ENCODE measurements at regions not wholly inside any gene's neighbourhood (a gene's known extent, or its start where the extent isn't known, plus 50 kb on each side); places are given as distances from the start of the nearest gene placed in this dataset.
"Not testable (repeated sequence)": the region's sequence is repeated elsewhere in the genome, so short reads cannot be mapped to it uniquely, and the experiment has no call there.

DNA sequence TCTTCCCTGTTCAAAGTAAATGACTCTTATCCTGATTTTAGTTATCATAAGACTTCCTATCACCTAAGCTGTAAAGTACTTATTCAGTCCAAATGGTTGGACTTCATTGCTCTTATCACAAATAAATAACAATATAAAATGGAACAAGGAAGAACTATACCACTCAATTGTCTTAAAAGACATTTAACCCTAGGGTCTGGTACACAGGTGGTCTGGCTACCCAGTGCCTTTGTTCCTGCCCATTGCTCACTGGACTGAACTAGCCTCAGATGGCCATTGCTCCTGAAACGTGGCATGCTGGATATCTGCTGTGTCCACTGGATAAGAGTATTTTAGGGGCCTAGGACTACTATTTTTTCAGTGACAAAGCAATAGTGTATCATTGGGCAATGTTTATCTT is 574.3 kb upstream of the CA10 start:
- no peak for DNase-seq (ENCODE audit: low spot score)

DNA sequence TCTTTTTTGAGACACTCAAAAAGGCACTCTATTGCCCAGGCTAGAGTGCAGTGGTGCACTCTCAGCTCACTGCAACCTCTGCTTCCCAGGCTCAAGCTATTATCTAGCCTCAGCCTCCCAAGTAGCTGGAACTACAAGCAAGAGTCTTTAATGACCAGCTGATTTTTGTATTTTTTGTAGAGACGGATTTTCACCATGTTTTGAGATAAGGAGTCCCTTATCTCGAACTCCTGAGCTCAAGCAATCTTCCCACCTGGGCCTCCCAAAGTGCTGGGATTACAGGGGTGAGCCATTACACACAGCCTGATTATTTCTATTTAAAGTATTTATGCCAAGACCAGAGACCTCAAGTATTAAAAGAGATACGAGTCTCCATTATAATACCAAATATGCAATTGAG is 566.1 kb upstream of the CA10 start:
- DNase-seq (ENCODE audit: low spot score): no peak

DNA sequence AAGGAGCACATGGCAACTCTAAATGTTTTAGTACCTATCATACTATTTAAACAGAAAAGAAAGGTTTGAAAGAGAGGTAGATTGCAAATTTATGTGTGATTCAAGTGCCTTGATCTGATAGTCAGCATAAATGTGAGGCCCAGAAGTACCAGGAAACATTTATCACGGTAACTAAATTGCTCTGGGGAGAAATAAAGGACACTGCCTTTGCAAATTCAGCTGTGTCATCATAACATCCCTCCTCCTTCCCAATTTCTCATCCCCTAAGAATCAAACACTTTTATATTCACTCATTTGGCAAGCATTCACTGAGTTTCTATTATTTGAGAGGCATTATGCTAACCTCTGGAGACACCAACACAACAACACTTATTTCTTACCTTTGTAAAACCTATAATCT is 563.4 kb upstream of the CA10 start:
- DNase-seq (ENCODE audit: low spot score): no peak

DNA sequence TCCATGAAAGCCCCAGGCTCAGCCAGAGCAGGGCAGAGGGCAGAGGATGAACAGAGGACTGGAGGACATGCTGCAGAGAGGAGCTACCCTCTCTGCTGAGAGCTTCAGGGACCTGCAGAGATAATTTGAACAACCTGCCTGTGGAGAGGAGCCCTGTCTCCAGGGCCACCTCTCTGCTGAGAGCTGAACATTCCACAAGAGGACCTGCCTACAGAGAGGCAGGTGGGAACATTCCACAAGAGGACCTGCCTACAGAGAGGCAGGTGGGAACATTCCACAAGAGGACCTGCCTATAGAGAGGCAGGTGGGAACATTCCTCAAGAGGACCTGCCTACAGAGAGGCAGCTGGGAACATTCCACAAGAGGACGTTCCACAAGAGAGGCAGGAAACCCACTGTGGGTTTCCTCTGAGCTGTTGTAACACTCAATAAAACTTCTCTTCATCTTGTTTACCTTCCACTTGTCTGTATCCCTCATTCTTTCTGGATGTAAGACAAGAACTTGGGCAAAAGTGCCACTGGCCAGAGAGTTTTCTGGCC is 551.9 kb upstream of the CA10 start:
- no peak for DNase-seq (ENCODE audit: low spot score)

DNA sequence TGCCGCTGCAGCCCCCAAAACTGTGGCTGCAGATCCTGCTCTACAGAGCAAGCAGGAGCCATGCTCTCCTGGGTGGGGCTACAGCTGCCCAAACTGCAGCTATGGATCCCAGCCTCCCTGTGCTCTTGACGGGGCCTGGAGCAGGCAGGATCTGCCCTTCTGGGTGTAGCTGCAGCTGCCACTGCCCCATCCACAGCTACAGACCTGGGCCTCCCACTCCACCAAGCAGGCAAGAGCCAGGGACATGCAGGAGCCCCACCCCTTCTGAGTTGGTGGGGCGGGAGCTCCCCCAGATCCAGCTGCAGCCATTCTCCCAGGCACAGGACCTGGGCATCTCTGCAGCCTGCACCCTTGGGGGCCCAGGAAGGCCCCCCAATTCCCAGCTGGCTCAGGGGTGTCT is 551.2 kb upstream of the CA10 start:
- DNase-seq (ENCODE audit: low spot score): no peak

DNA sequence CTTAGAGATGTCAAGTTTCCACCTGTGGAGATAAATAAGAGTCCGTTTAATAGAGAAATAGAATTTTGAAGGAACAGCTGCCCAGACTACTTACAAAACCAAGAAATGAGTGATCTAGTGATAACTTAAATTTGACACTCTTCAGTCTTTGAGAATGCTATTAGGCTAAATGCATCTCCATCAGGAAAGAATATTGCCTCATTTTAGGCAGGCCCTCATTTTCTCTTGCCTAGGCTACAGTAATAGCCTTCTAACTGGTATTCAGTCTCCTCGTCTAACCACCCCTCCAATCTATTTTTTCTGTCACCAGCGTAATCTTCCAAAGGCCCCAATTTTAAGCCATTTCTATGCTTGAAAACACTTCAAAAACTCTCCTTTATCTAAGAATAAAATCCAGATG is 537.8 kb upstream of the CA10 start:
- DNase-seq (ENCODE audit: low spot score): no peak

DNA sequence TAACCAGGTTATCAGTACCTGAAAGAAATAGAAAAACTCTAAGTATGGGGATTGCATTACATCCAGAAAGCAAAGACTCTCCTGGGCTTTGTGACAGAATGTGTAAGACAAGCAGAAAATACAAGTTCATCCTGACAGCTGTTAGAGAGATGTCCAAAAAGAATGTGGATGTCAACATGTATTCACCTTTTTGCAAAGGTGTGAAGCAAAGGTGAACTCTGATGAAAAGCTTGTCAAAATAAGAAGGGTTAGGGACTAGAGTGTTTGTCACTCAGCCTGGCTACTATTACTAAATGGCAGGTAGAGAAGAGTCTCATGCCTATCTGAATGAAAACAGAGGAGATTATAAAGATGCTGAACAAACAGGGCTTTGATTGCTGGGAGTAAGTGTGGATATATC is 527.6 kb upstream of the CA10 start:
- no peak for DNase-seq (ENCODE audit: low spot score)

DNA sequence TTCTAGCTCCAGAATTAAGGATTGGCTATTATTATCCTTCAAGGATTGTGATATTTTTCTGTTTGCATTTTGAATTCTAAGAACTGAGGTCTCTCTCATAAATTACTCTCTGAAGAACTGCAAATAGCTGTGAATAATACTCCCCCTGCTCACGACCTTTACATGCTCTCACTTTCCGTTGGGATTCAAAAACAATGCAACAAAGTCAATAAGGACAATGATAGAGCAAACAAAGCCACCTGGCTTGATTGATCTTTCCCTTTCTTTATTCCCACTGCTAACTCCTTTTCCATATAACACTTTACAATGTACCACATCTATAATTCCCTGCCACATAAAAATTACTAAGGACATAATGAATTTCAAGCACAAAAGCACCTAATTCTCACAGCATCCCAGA is 523.0 kb upstream of the CA10 start:
- DNase-seq (ENCODE audit: low spot score): no peak

DNA sequence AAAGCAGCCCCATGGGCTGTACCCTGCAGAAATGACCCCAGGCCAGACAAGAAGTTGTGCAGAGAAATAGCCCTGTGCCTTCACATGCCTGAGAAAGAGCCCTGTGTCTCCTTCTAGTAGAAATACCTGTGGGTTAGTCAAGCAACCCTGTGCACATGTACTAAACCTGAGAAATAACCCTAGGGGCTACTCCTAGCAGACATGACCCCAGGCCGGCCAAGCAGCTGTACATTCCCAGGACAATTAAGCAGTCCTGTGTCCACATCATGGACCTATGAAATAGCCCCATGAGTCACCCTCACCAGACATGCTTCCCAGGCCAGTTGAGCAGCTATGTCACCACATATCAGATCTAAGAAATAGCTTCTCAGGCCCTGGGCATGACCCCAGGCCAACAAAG is 519.7 kb upstream of the CA10 start:
- no peak for DNase-seq (ENCODE audit: low spot score)

DNA sequence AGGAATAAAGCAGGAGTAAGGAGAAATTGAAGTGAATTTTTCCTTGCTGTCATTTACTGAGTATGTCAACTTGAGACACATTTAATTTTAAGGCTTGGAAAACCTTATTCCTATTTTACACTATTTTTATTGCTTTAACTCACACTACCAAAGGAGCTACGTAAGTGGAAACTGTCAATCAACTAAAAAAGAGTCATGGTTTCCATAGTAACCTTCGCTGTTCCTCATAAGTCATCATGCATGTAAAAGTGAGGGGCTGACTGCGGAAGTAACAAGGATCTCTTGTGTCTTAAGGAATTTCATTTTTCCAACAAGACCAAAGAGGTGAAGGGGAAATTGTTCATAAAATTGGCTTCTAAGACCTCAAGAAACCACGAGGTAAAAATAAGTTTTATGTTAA is 516.2 kb upstream of the CA10 start:
- no peak for DNase-seq (ENCODE audit: low spot score)

DNA sequence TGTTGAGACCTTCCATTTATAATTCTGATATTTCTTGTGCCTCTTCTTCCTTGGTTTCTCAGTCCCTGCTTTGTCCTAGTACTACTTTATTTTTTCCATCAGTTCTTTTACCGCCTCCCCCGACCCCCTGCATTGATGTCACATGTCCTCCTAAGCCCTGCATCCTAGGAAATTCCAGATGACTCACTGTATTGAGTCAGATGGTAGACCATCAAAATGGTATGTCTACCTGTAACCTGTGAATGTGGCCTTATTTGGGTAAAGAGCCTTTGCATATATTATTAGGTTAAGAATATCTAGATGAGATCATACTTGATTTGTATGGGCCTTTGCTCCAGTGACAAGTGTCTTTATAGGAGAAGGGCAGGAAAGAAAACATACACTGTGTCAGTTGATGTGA is 515.3 kb upstream of the CA10 start:
- no peak for DNase-seq (ENCODE audit: low spot score)

DNA sequence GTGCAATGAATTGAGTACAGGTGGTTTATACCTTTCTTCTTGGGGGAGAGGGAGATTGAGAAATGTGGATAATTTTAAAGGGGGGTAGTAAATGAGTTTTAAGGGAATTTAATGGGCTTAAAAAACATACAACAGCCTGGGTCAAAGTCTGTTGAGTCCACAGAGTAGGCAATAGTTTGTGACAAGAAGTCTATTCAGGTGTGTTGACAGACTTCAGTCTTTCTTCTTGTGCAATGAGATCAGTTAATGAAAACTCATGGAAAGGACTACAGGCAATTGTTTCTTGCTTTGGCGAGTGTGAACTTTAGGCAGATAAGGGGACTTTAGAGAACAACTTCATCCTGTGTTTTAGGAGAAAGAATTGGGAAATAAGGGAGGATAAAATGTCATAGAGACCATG is 507.8 kb upstream of the CA10 start:
- DNase-seq (ENCODE audit: low spot score): no peak

DNA sequence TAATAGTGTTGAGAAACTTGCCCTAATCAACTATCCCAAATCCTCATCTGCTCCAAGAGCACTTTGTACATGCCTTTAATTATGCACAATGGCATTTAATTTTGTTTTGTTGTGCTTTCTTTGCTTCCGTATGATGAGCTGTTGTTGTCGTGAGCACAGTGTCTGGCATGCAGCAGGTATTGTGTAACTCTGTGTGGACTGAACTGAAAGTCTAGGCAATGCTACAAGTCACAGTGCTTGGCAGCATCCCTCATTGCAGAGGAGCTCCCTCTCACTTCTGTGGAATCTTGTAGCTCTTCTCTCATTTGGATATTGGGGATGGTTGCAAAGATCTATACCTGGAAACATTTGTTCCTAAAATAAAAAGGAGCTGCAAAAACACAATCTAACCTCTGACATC is 502.2 kb upstream of the CA10 start:
- DNase-seq (ENCODE audit: low spot score): no peak

DNA sequence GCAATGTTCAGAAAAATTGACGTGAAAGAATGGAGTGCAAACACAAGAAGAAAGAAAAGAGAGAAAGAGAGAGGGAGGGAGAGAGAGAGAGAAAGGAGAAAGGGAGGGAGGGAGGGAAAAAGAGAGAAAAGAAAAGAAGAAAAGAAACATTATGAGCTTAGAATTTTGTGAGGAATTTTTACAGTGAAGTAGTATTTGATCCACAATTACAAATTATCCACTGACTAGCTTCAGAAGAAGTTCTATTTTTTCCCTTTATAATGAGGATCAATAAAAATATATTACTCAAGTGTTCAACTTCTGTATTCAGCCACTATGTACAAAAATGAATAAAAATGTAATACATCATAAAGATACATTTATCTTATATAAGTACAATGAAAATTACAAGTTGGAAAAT is 494.5 kb upstream of the CA10 start:
- DNase-seq (ENCODE audit: low spot score): no peak

DNA sequence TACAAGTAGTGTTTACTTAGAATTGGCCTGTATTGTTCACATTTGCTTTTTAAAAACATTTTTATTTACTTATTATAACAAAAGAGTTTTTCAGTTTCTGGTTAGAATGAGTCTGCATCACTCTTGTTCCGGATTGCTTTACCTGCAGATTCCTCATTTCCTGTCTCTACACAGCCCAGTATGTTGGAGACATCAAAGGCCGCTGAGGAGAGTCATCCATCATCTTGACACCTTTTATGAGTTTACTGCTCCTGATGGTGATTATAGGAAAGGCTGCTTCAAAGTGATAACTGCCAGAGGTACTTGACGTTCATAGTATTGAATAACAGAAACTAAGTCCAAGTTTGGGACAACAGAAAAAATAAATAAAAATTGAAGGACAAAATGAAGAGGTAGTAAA is 490.5 kb upstream of the CA10 start:
- no peak for DNase-seq (ENCODE audit: low spot score)

DNA sequence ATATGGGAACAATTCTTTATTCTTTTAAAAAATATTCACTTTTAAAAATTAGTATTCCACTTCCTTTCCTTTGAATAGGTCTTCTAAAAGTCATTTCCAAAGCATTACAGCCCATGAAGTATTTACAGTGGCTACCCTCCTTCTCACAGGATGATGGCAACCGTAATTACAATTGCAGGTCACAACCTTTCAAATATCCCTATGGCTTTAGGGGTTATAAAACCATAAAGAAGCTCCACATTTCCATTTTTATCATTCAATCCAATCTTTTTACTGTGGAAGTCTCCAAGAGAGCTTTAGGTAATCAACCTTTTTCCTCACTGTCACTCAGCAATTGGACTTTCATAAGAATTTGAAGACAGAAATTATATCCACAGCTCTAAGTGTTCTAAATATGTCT is 488.9 kb upstream of the CA10 start:
- DNase-seq (ENCODE audit: low spot score): no peak

DNA sequence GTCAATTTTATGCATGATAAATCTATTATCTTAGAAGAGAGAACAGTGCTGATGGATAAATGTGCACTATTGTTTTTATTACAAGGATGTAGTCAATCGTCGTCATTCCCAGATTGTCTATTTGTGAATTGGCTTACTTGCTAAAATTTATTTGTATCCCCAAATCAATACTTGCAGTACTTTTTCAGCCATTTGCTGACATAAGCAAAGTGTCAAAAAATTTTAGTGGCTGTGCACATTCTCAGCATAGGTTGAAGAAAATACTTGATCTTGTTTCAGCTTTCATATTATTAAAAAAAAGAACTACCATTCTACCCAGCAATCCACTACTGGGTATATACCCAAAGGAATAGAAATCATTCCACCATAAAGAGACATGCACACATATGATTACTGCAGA is 477.9 kb upstream of the CA10 start:
- no peak for DNase-seq (ENCODE audit: low spot score)

DNA sequence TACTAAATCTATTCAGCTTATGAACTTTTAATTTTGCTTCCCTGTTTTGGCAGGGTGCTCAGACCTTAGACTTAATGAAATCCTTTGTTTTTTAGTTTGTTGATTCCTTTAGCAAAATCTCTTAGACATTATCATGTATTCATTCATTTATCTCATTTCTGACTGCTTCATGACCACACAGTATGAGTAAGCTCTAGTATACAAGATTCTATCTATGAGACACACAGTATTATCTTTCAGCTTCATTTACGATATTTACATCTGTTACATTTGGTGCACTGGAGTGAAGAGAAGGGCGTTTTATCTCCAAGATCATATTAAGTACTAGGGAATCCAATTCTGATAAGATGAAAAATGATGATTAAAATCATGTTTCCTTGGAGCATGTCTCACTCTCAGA is 448.1 kb upstream of the CA10 start:
- DNase-seq (ENCODE audit: low spot score): no peak

DNA sequence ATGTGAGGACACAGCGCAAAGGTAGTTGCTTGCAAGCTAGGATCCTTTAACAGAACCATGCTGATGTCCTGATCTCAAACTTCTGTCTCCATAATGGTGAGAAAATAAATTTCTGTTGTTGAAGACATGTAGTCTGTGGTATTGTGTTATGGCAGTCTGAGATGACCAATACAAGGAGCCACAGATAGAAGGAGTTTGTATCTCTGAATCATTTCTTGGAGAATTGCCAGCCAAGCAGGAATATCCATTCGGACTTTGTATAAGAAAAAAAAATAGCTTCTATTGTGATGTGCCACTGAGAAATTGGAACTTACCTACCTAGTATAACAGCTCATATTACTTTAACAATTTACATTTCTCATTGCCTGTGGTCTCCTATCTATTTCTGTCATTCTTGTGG is 447.6 kb upstream of the CA10 start:
- peak; percentile 1 for DNase-seq (ENCODE audit: low spot score)

DNA sequence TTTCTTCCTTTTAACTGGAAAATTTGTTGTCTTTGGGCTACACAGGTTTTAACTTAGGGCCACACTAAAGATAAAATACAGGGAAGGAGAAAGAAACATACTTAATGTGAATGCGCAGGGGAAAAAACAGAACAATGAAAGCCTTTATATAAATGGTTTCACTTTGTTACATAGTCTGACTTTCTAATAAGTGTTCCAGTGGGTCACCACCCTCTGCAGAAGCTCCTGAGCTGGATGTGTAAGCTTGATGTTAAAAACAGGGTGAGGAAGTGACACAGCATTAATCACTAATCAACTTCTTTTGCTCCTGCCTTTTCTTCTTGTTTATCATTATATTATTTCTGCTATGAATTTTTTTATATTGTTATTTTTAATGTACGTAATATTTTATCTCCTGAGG is 445.6 kb upstream of the CA10 start:
- DNase-seq (ENCODE audit: low spot score): no peak

DNA sequence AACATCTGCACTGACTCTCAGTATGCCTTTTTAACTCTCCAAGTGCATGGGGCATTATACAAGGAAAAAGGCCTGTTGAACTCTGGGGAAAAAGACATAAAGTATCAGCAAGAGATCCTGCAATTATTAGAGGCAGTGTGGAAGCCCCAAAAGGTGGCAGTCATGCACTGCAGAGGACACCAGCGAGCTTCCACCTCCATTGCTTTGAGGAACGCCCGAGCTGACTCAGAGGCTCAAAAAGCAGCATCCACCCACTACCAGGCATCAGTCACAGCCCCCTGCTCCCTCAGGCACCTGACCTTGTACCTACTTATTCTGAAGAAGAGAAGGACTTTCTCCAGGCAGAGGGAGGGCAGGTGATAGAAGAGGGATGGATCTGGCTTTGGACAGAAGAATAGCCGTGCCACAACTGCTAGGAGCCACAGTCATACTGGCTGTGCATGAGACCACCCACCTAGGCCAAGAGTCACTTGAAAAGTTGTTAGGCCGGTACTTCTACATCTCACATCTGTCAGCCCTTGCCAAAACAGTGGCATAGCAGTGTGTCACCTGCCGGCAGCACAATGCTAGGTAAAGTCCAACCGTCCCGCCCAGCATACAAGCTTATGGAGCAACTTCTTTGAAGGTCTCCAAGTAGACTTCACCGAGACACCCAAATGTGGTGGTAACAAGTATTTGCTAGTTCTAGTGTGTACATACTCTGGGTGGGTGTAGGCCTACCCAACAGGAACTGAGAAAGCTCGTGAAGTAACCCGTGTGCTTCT is 439.1 kb upstream of the CA10 start:
- DNase-seq (ENCODE audit: low spot score): not testable (repeated sequence)

DNA sequence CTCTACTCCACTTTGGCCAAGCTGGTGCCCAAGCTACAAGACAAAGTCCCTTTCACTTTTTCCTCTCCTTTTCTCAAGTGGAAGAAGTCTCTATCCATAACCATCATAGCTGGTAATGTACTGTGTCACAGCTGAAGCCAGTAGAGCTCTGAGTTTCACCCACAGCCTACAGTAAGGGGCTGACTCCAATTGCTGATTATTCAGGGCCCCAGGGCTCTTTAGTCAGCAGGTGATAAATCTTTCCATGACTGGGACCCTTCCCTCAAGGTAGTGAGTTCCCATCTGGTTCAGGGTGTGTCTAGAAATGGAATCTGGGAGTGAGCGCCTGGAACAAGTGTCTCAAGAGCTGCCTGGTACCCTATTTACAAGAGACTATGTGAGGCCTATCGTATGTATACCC is 436.0 kb upstream of the CA10 start:
- DNase-seq (ENCODE audit: low spot score): no peak

DNA sequence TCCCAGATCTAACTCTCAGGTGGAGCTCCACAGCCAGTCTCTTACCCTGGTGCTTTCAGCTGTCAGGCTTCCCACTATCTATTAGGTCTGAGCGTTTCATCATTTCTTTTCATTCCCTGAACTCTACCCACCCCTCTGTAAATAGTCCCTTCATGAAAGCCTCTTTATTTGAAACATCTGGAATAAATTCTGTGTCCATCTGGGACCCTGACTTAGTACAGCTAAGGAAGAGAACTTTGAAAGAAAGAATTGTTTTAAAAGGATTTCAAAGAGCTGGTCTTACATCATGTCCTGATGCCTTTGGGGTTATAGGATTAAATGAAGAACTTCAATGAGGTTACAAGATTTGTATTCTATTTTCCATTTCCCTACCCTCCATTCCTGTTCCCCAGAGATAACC is 388.5 kb upstream of the CA10 start:
- DNase-seq (ENCODE audit: low spot score): no peak

DNA sequence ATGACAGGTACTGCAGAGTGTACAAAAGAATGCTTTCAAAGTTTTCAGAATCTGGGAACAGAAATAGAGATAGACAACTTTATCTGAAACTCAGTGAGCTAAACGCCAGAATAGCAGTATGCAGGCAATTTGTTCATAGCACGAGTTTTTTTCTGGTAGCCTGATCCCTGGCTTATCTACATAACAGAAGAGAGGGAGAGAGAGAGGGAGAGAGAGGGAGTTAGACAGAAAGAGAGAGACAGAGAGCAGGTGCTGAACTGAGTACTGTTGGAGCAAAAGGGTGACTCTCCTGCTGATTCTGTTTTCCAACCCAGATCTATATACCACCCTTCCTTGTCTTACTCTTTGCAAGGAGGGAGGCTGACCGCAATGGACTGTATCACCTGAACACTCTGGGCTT is 388.0 kb upstream of the CA10 start:
- no peak for DNase-seq (ENCODE audit: low spot score)

DNA sequence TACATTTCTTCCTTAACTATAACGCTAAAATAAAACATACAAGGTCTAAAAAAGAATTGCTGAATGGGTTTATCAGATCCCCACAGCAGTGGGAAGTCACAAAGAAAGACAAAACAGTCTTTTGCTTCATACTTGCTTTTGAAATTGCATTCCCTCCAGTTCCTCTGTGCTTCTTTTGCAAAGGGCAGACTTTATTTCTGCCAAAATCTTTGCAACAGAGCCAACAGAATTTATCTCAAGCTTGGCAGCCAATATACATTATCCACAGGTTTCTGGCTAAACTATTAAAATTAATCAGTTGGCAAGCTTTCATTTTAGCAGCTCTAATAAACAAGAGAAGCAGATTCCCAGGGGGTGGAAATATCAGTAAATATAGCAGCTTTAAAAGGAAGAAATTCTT is 378.9 kb upstream of the CA10 start:
- no peak for DNase-seq (ENCODE audit: low spot score)

All from kidney capillary endothelial cell (primary cell).